ENCODE measurements at regions not wholly inside any gene's neighbourhood (a gene's known extent, or its start where the extent isn't known, plus 50 kb on each side); places are given as distances from the start of the nearest gene placed in this dataset.
A peak's percentile ranks its signal among the peaks of the same experiment; 100 is the strongest.

DNA sequence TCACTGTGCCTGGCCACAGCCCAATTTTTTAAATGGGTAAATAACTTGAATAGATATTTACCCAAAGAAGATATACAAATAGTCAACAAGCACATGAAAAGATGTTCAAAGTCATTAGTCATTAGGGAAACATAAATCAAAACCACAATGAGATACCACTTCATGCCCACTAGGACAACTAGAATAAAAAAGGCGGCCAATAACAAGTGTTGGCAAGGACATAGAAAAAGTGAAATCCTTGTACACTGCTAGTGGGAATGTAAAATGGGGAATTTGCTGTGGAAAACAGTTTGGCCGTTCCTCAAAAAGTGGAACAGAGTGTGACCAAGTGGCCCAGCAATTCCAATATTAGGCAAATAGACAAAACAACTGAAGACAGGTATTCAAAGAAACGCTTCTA is 270.1 kb downstream of the TFCP2L1 start:
- CTCF ChIA-PET, result no interaction called here
- peaks cover 2% of the 10 kb centered on the region for H3K9me3 Mint-ChIP-seq (ENCODE audit: low read depth)
- H3K27me3 Mint-ChIP-seq, result no peaks in the 10 kb centered on the region
- H3K4me3 Mint-ChIP-seq, result no peak overlapping the region
- ATAC-seq (no peak), DNase-seq (peak; percentile 14)
- no peaks in the 10 kb centered on the region for H3K36me3 Mint-ChIP-seq
- H3K4me1 Mint-ChIP-seq, result no peaks in the 10 kb centered on the region
- no peak overlapping the region for H3K27ac Mint-ChIP-seq

DNA sequence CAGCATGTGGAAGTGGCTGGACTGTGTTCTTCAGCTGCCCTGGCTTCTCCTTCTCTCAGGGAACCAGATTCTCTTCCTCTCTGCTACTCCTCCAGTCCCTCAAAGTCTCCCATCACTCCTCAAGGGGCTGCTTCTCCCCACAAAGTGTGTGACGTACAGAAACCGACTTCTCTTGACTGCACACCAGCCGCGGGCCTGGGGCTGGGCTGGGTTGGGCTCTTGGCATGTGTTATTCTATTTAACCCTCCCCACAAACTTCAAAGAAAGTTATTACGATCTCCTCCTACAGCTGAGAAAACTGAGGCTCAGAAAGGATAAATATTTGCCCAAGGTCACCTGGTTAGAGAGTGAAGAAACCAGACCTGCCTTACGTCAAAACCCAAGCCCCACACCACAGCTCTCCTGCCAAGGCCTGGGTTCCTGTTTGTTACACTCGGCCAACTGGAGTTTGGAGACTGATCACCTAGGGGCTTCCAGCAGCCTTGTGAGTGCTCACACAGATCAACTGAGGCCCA is 269.0 kb downstream of the TFCP2L1 start:
- Mint-ChIP-seq H3K9me3 (ENCODE audit: low read depth) (no peaks in the 10 kb centered on the region), H3K27ac (no peak overlapping the region), H3K27me3 (no peaks in the 10 kb centered on the region), H3K36me3 (no peaks in the 10 kb centered on the region), H3K4me3 (no peak overlapping the region), H3K4me1 (no peaks in the 10 kb centered on the region)
- no peak for DNase-seq
- CTCF ChIA-PET, result no interaction called here
- ATAC-seq, result no peak

DNA sequence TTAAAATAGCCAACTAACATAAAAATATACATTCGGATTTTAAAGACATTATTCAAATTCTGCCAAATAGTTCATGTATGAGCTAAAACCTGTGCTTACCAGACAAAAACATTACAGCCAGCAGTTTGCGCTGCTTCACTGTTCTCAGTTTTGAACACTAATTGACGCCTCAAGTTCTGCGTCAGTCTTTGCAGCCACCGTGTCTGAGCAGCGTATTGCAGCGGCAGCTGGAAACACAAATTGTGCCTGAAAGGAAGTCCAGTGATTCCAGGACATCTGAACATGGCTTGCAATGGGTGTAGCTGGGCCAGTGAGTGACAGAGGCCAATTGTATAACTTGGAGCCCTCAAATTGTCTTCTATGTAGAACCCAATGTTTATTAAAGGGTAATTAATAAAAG is 267.6 kb downstream of the TFCP2L1 start:
- CTCF ChIA-PET, result no interaction called here

DNA sequence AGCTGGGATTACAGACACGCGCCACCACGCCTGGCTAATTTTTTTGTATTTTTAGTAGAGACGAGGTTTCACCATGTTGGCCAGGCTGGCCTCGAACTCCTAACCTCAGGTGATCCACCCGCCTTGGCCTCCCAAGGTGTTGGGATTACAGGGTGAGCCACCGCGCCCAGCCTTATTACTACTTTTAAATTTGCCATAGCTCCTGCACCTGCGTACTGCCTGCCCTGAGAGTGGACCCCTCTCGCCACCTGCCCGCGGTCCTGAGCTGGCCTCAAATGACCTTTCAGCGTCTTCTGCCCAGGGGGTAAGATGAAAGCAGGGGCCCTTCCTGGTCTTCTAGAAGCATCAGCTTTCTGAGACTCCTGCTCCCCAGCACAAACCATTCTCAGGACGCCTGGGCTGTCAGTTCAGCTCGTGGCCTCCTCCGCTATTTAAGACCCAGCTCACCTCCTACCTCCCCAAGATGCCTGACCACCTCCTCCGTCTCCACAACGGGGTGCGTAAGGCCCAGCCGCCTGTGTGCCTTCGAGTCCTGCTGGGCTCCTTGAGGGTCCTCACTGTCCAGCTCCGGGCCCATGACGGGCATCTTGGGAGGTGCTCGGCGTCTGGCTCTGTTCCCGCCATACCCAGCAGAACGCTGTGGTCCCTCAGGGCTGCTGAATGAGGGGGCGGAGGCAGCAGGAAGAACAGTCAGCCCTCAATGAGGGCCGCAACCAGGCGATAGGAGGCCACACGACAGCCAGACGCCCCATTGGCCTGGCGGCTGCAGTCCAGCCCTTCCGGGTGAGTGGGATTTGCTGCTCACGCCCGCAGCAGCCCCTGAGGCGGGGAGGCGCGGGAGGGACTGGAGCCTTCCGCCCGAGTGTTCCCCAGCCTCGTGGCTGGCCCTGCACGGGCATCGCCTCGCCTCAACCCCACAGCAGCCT is 266.6 kb downstream of the TFCP2L1 start:
- no peak for ATAC-seq
- H3K4me1 Mint-ChIP-seq, result no peaks in the 10 kb centered on the region
- no peak overlapping the region for H3K4me3 Mint-ChIP-seq
- no peaks in the 10 kb centered on the region for H3K9me3 Mint-ChIP-seq (ENCODE audit: low read depth)
- peak; percentile 32 for DNase-seq
- no peaks in the 10 kb centered on the region for H3K27me3 Mint-ChIP-seq
- CTCF ChIA-PET, result no interaction called here
- H3K36me3 Mint-ChIP-seq, result no peaks in the 10 kb centered on the region
- no peak overlapping the region for H3K27ac Mint-ChIP-seq

More for the DNA sequence above, 267.6 kb downstream of the TFCP2L1 start:
- ATAC-seq (no peak), DNase-seq (peak; percentile 23)
- Mint-ChIP-seq H3K27ac (no peak overlapping the region), H3K4me1 (no peaks in the 10 kb centered on the region), H3K36me3 (no peaks in the 10 kb centered on the region), H3K4me3 (no peak overlapping the region), H3K9me3 (ENCODE audit: low read depth) (no peaks in the 10 kb centered on the region), H3K27me3 (no peaks in the 10 kb centered on the region)

DNA sequence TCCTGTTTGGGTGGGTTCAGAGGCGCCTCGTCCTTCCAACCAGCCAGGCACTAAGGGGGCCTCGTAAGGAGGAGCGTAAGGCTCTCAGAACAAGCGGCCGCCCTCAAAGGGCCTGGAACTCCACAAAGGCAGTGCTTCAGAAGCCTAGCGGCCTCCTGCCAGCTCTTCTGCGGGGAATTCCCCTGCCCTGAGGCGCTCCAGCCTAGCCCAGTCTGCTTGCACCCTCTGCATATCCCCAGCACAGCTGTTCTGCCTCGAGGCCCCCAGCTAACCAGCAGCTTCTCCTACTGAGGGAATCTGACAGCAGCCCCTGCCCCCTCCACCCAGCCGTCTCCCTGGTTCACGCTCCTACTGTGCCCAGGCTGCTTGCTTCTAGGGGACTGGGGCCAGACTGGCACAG is 265.9 kb downstream of the TFCP2L1 start:
- peaks cover 3% of the 10 kb centered on the region for H3K9me3 Mint-ChIP-seq (ENCODE audit: low read depth)
- no peaks in the 10 kb centered on the region for H3K27me3 Mint-ChIP-seq
- ATAC-seq (no peak), DNase-seq (no peak)
- CTCF ChIA-PET, result no interaction called here
- no peaks in the 10 kb centered on the region for H3K4me1 Mint-ChIP-seq
- H3K4me3 Mint-ChIP-seq, result no peak overlapping the region
- no peak overlapping the region for H3K27ac Mint-ChIP-seq
- H3K36me3 Mint-ChIP-seq, result no peaks in the 10 kb centered on the region

DNA sequence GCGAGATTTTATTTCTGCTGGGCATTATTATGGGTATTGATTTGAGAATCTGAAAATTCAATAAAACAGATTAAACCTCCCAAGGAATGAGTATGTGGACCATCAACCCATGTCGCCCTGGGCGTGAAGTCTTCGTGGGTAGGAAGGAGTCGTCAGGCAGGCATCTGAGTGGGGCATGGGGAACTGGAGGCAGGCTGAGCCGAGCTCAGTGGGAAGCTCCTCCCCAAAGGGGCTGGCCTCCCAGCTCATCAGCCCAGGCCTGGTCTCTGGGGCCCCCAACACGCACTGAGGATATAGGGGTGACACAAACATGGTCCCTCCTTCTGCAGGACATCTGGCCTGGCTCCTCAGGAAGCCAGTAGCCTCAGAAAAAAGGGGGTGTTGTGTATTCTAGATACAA is 265.2 kb downstream of the TFCP2L1 start:
- no peak for ATAC-seq

DNA sequence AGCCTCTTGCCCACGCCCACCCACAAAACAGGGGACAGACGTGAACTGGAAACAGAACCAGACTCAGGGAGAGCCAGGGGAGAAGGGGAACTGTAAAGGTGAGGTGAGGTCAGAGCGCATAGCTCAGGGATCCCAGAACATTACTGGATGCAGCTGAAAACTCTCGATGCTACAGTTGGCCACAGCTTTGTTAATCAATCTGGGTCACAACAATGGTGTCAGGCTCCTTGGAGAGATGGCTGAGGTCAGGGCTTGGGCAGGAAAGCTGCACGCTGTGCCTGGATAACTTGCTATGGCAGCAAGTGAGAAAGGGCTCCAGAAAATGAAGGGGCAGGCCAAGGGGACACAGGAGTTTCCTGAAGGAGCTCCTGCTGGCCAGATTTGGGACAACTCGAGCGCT is 263.3 kb downstream of the TFCP2L1 start:
- CTCF ChIA-PET, result no interaction called here
- ATAC-seq (no peak), DNase-seq (peak; percentile 4)
- Mint-ChIP-seq H3K9me3 (ENCODE audit: low read depth) (peaks cover 3% of the 10 kb centered on the region), H3K27me3 (no peaks in the 10 kb centered on the region), H3K27ac (no peak overlapping the region), H3K4me1 (no peaks in the 10 kb centered on the region), H3K4me3 (no peak overlapping the region), H3K36me3 (no peaks in the 10 kb centered on the region)

More for the DNA sequence above, 265.2 kb downstream of the TFCP2L1 start:
- CTCF ChIA-PET, result no interaction called here
- Mint-ChIP-seq H3K27ac (no peak overlapping the region), H3K27me3 (no peaks in the 10 kb centered on the region), H3K9me3 (ENCODE audit: low read depth) (peaks cover 3% of the 10 kb centered on the region), H3K4me3 (no peak overlapping the region), H3K4me1 (no peaks in the 10 kb centered on the region), H3K36me3 (no peaks in the 10 kb centered on the region)
- DNase-seq, result peak; percentile 25

DNA sequence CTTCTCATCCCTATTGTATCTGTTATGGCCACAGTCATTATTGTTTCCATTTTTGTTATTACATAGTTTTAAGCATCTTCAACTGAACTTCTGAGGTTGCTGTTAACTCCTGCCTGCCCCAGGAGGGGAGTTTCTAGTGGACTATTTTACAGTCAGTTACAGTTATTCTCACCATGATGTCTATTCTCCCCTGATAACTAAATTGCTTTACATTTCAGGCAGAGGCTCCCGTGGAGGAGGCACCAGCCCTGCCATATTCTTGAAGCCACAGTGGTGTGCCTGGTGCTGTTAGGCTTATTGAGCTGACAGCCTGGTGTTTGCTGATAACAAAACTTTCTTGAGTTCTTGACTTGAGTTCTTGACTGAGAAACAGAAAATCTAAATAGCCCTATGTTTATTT is 256.4 kb downstream of the TFCP2L1 start:
- ATAC-seq, result no peak
- Mint-ChIP-seq H3K36me3 (no peaks in the 10 kb centered on the region), H3K4me1 (no peaks in the 10 kb centered on the region), H3K4me3 (no peak overlapping the region), H3K27me3 (peaks cover 2% of the 10 kb centered on the region), H3K9me3 (ENCODE audit: low read depth) (peaks cover 3% of the 10 kb centered on the region), H3K27ac (no peak overlapping the region)
- CTCF ChIA-PET, result no interaction called here
- DNase-seq, result peak; percentile 9

DNA sequence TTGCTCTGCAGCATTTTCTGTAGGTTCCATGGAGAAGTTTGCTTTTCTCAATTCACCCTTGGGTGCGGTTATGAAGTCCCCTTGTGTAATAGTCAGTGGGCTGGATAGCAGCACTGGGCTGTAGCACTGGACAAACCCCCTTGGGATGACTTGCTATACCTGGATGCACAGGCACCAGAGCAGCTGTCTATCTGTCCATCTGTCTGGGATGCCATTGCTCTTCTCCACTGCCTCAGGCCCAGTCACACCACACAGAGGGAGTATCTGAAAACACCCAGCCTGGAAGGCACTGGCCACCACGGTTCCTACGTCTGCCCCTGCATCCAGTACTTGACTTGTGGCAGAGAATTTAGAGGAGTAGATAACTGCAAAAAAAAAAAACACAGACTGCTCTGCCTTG is 254.5 kb downstream of the TFCP2L1 start:
- Mint-ChIP-seq H3K4me1 (no peaks in the 10 kb centered on the region), H3K9me3 (ENCODE audit: low read depth) (no peaks in the 10 kb centered on the region), H3K4me3 (no peak overlapping the region), H3K36me3 (no peaks in the 10 kb centered on the region), H3K27ac (no peak overlapping the region), H3K27me3 (peaks cover 5% of the 10 kb centered on the region)
- peak; percentile 27 for DNase-seq
- no peak for ATAC-seq
- CTCF ChIA-PET, result no interaction called here

DNA sequence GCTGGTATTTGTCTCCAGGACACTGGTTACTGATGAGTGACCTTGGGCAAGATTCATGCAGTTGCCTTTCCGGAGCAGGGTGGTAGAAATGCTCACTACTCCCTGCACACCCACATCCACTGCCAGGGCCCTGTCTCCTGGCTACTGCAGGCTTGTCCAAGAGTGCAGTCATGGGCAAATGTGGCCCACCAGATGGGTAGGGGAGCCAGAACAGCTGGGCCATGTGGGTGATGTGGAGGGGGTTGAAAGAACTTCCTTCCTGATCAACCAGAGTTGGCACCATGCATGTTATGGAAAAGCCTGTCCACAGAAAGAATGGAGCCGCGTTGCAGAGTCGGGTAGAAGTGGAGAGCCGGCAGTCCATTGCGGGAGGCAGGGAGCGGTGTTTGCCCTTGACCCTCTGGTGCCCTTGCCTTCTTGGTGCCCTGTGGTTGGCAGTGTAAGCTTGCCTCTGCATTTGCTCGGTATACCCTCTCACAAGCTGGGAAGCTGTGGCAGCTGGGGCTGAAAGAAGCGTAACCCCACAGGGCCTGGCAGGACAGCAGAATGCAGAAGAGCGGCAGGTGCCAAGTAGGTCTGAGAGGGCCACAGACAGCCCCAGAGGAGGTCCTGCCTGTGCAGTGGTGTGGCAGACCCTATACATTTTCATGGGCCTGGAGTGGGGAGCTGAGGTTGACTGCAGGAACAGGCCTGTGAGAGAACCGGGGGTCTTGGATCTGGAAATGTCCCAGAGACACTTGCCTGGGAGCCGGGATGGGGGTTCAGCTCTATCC is 253.2 kb downstream of the TFCP2L1 start:
- DNase-seq (peak; percentile 29), ATAC-seq (no peak)
- CTCF ChIA-PET, result no interaction called here
- Mint-ChIP-seq H3K4me1 (no peaks in the 10 kb centered on the region), H3K4me3 (no peak overlapping the region), H3K9me3 (ENCODE audit: low read depth) (no peaks in the 10 kb centered on the region), H3K36me3 (no peaks in the 10 kb centered on the region), H3K27me3 (peaks cover 5% of the 10 kb centered on the region), H3K27ac (no peak overlapping the region)

DNA sequence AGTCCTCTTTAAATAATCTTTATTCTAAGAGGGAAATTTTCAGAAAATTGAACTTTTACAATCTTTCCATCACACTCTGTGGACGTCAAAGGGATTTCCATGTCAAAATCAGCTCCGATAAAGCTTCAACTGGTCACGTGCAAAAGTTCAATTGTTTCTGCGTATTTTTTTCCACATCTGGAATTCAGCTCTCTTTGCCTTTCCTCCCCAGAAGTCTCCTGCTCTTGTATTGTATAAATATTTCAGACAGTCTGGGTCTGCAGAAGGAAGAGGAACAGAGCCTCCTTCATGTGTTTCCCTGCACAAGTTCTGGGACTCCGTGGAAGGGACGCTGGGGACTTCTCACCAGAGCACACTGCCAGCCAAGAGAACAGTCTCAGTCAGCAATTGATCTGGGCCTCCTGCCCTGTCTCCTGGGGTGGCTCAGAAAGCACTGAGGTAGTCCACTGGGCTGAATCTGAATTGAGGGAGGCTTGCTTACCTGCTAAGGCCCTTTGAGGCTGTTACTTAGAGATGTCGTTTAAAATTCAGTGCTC is 251.5 kb downstream of the TFCP2L1 start:
- Mint-ChIP-seq H3K9me3 (ENCODE audit: low read depth) (no peaks in the 10 kb centered on the region), H3K27me3 (peaks cover 3% of the 10 kb centered on the region), H3K27ac (no peak overlapping the region), H3K4me1 (no peaks in the 10 kb centered on the region), H3K36me3 (no peaks in the 10 kb centered on the region), H3K4me3 (no peak overlapping the region)
- CTCF ChIA-PET, result no interaction called here
- ATAC-seq (no peak), DNase-seq (peak; percentile 27)

DNA sequence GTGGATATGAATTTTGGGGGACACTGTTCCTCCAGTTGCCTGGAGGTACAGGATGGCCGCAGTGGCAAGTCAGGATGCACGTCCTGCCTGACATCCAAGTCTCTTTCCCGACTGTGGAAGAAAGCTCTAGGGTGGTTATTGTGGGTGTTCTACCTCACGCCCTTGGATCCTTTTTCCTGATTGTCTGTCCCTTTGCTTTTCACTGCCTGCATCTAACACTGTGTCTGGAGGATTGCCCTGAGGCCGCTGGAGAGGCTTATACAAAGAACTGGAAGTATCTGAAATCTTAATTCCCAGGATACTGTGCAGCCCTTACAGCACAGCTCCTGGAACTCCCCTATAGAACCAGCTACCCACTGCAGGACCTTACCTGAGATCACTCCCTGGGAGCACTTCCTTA is 250.5 kb downstream of the TFCP2L1 start:
- DNase-seq (peak; percentile 14), ATAC-seq (no peak)
- CTCF ChIA-PET, result no interaction called here
- no peaks in the 10 kb centered on the region for H3K9me3 Mint-ChIP-seq (ENCODE audit: low read depth)
- no peaks in the 10 kb centered on the region for H3K4me1 Mint-ChIP-seq
- no peak overlapping the region for H3K27ac Mint-ChIP-seq
- peaks cover 3% of the 10 kb centered on the region for H3K27me3 Mint-ChIP-seq
- H3K36me3 Mint-ChIP-seq, result no peaks in the 10 kb centered on the region
- no peak overlapping the region for H3K4me3 Mint-ChIP-seq

DNA sequence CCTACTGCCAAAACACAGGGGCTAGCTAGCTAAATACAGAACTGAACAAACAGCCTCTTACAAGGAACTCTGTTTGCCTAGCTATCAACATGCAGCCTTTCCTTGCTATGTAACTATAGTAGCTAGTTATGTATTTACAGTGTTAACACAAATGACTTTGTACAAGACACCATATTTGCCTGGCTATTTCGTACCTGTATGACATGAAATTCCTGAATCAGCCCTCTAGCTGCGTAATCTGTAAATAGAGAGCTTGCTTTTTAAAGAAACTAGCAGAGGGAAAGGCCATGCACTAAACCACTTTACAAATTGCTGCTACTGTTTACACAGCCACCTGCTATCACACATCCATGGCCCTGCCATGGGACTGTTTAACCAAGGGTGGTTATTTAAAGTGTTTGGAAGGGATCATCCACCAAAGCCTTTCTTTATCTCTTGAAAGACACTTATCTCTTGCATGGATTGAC is 248.7 kb downstream of the TFCP2L1 start:
- Mint-ChIP-seq H3K36me3 (no peaks in the 10 kb centered on the region), H3K27me3 (peaks cover 3% of the 10 kb centered on the region), H3K4me1 (no peaks in the 10 kb centered on the region), H3K4me3 (no peak overlapping the region), H3K9me3 (ENCODE audit: low read depth) (no peaks in the 10 kb centered on the region), H3K27ac (no peak overlapping the region)
- CTCF ChIA-PET, result no interaction called here
- ATAC-seq (no peak), DNase-seq (no peak)
